A549 (cell line): ENCODE measurements at regions not wholly inside any gene's neighbourhood (a gene's known extent, or its start where the extent isn't known, plus 50 kb on each side); places are given as distances from the start of the nearest gene placed in this dataset.

Experiments
- ATAC-seq, 2 experiments: fragments of 200-7000 bp in 1 of 2; fragments of >200 bp in 1 of 2; cut with Nextera tagmentation in 1 of 2; cut with Tn5 transposase in 1 of 2; 3 replicates each; pipeline versions ENCODE4 v1.8.0 to v1.9.1; 2018 to 2020; ENCODE audit warnings: mild to moderate bottlenecking in 1 of 2, moderate library complexity in 1 of 2
- CTCF ChIA-PET: fragments of 300-600 bp; sonication (Branson Sonifier 250); formaldehyde crosslinking; extraction: SDS; loops from one replicate; lab custom pipeline; 2021; ENCODE audit warnings: antibody characterized with exemption, inconsistent platforms; lab: Yijun Ruan, JAX
- POLR2A ChIA-PET: fragments of 350-600 bp; formaldehyde crosslinking; extraction: SDS; loops from one replicate; lab custom pipeline; 2021; ENCODE audit warnings: antibody characterized with exemption, inconsistent platforms; lab: Yijun Ruan, JAX
- DNase-seq, 2 experiments: peaks; one replicate each; pipeline versions ENCODE4 v3.0.0 to v3.0.0-alpha.2; 2011 to 2016; ENCODE audit warnings: low read depth in 1 of 2, low spot score in 1 of 2
- FAIRE-seq: peaks from 2 replicates; lab custom pipeline; 2011; peaks lifted over from hg19 to GRCh38; lab: Jason Lieb, UNC
- H3K27ac ChIP-seq, 2 experiments: fragments of >200 bp; sonication (Bioruptor Twin); formaldehyde crosslinking; 3 replicates each; pipeline ENCODE4 v1.5.1; 2016 to 2017
- H3K4me1 ChIP-seq: fragments of >200 bp; sonication (Bioruptor Twin); formaldehyde crosslinking; 3 replicates; pipeline ENCODE4 v1.6.1; 2016
- H3K4me2 ChIP-seq: fragments of >200 bp; sonication (Bioruptor Twin); formaldehyde crosslinking; 3 replicates; pipeline ENCODE4 v1.6.1; 2016
- H3K4me3 ChIP-seq: fragments of >200 bp; sonication (Bioruptor Twin); formaldehyde crosslinking; 3 replicates; pipeline ENCODE4 v1.5.1; 2016
- H3K9me3 ChIP-seq: fragments of >200 bp; sonication (Bioruptor Twin); formaldehyde crosslinking; 3 replicates; pipeline ENCODE4 v1.6.1; 2016
- BCL3 ChIP-seq: fragments of >200 bp; sonication (Bioruptor Twin); formaldehyde crosslinking; IDR thresholded peaks from 3 replicates; pipeline ENCODE4 v1.6.1; 2016
- BHLHE40 ChIP-seq: IDR thresholded peaks from 2 replicates; pipeline ENCODE4 v1.6.1; 2012; ENCODE audit warnings: low read depth, low read length, inconsistent platforms
- CEBPB ChIP-seq, 2 experiments: fragments of >200 bp in 1 of 2; sonication (Bioruptor Twin) in 1 of 2; formaldehyde crosslinking in 1 of 2; IDR thresholded peaks; 2 replicates each; pipeline ENCODE4 v1.6.1; 2012 to 2016
- CHD2 ChIP-seq: fragments of 150-350 bp; IDR thresholded peaks from 2 replicates; pipeline ENCODE4 v1.6.1; 2014; ENCODE audit warnings: low read length; ENCODE audit not compliant: partially characterized antibody
- E2F6 ChIP-seq: IDR thresholded peaks from 2 replicates; pipeline ENCODE4 v1.6.1; 2012; ENCODE audit warnings: low read depth, borderline replicate concordance
- EHF ChIP-seq: fragments of 250-450 bp; sonication (Bioruptor Pico); IDR thresholded peaks from 2 replicates; pipeline ENCODE4 v1.5.0; 2020; ENCODE audit warnings: mild to moderate bottlenecking
- EHMT2 ChIP-seq: fragments of 200-600 bp; sonication (generic); IDR thresholded peaks from 2 replicates; pipeline ENCODE4 v1.6.1; 2016; ENCODE audit warnings: antibody characterized with exemption, low read depth, mild to moderate bottlenecking, moderate library complexity
- ELK1 ChIP-seq: fragments of 150-350 bp; IDR thresholded peaks from 2 replicates; pipeline ENCODE4 v1.6.1; 2014; ENCODE audit warnings: low read depth, mild to moderate bottlenecking, low read length
- FOXS1 ChIP-seq: fragments of 250-450 bp; sonication (Bioruptor Pico); IDR thresholded peaks from 2 replicates; pipeline ENCODE4 v1.5.0; 2020; ENCODE audit warnings: mild to moderate bottlenecking, moderate library complexity
- GATA3 ChIP-seq: IDR thresholded peaks from 2 replicates; pipeline ENCODE4 v1.6.1; 2012; ENCODE audit warnings: borderline replicate concordance
- HDAC2 ChIP-seq: fragments of 200-600 bp; sonication (generic); IDR thresholded peaks from 2 replicates; pipeline ENCODE4 v1.6.1; 2016
- HES2 ChIP-seq: fragments of >200 bp; sonication (Bioruptor Twin); formaldehyde crosslinking; IDR thresholded peaks from 2 replicates; pipeline ENCODE4 v1.6.1; 2016
- HEYL ChIP-seq: fragments of 250-450 bp; sonication (Bioruptor Pico); IDR thresholded peaks from 2 replicates; pipeline ENCODE4 v1.8.0; 2021; ENCODE audit warnings: mild to moderate bottlenecking, moderate library complexity
- HOXA7 ChIP-seq: fragments of 250-450 bp; sonication (Bioruptor Pico); IDR thresholded peaks from 2 replicates; pipeline ENCODE4 v1.5.0; 2020; ENCODE audit warnings: mild to moderate bottlenecking, moderate library complexity
- HOXB13 ChIP-seq: fragments of 250-450 bp; sonication (Bioruptor Pico); IDR thresholded peaks from 2 replicates; pipeline ENCODE4 v1.5.0; 2020; ENCODE audit warnings: low read depth, mild to moderate bottlenecking, moderate library complexity
- HOXB5 ChIP-seq: fragments of 250-450 bp; sonication (Bioruptor Pico); IDR thresholded peaks from 2 replicates; pipeline ENCODE4 v1.5.0; 2020; ENCODE audit warnings: mild to moderate bottlenecking, moderate library complexity
- JUN ChIP-seq, 2 experiments: fragments of >200 bp; sonication (Bioruptor Twin); formaldehyde crosslinking; IDR thresholded peaks; 2 replicates in 1 of 2; 3 replicates in 1 of 2; pipeline ENCODE4 v1.6.1; 2016 to 2017
- KDM1A ChIP-seq: fragments of 200-600 bp; sonication (generic); IDR thresholded peaks from 2 replicates; pipeline ENCODE4 v1.6.1; 2016; ENCODE audit warnings: low read depth, mild to moderate bottlenecking
- KDM5A ChIP-seq: fragments of 200-600 bp; sonication (generic); IDR thresholded peaks from 2 replicates; pipeline ENCODE4 v1.6.1; 2016; ENCODE audit warnings: antibody characterized with exemption, mild to moderate bottlenecking
- MAFK ChIP-seq: fragments of 450-650 bp; IDR thresholded peaks from 2 replicates; pipeline ENCODE4 v1.6.1; 2014; ENCODE audit not compliant: partially characterized antibody
- MAX ChIP-seq: IDR thresholded peaks from 2 replicates; pipeline ENCODE4 v1.6.1; 2012
- MYC ChIP-seq: IDR thresholded peaks from 2 replicates; pipeline ENCODE4 v1.6.1; 2012; ENCODE audit warnings: mild to moderate bottlenecking, inconsistent platforms, low read length, improper control_type of control experiment, borderline replicate concordance
- NFE2L2 ChIP-seq: fragments of 150-350 bp; conservative IDR thresholded peaks from 2 replicates; pipeline ENCODE4 v1.6.1; 2014; ENCODE audit warnings: low read length
- NR3C1 ChIP-seq: fragments of >200 bp; sonication (Bioruptor Twin); formaldehyde crosslinking; IDR thresholded peaks from 3 replicates; pipeline ENCODE4 v1.6.1; 2017
- PHF8 ChIP-seq: fragments of 200-600 bp; sonication (generic); IDR thresholded peaks from 2 replicates; pipeline ENCODE4 v1.6.1; 2016; ENCODE audit warnings: low read depth, mild to moderate bottlenecking, antibody characterized with exemption, moderate library complexity, borderline replicate concordance
- POLR2A ChIP-seq: IDR thresholded peaks from 2 replicates; pipeline ENCODE4 v1.6.1; 2012; ENCODE audit warnings: mild to moderate bottlenecking, low read length
- POLR2AphosphoS2 ChIP-seq: conservative IDR thresholded peaks from 2 replicates; pipeline ENCODE4 v1.6.1; 2012; ENCODE audit warnings: low read length, improper control_type of control experiment, inconsistent platforms
- RCOR1 ChIP-seq: fragments of 150-350 bp; IDR thresholded peaks from 2 replicates; pipeline ENCODE4 v1.6.1; 2014; ENCODE audit warnings: antibody characterized with exemption, low read length, low read depth
- RFX5 ChIP-seq: fragments of 450-650 bp; IDR thresholded peaks from 2 replicates; pipeline ENCODE4 v1.7.1; 2014; ENCODE audit warnings: antibody characterized with exemption, mild to moderate bottlenecking, moderate library complexity
- RNF2 ChIP-seq: fragments of 200-600 bp; sonication (generic); IDR thresholded peaks from 2 replicates; pipeline ENCODE4 v1.6.1; 2016; ENCODE audit warnings: low read depth, mild to moderate bottlenecking, antibody characterized with exemption, moderate library complexity, borderline replicate concordance
- SREBF2 ChIP-seq: fragments of 450-650 bp; IDR thresholded peaks from 2 replicates; pipeline ENCODE4 v1.6.1; 2014; ENCODE audit warnings: mild to moderate bottlenecking, moderate library complexity
- ZFP36 ChIP-seq: fragments of 450-650 bp; IDR thresholded peaks from 2 replicates; pipeline ENCODE4 v1.6.1; 2014; ENCODE audit warnings: borderline replicate concordance; ENCODE audit not compliant: partially characterized antibody
- ZNF302 ChIP-seq: fragments of 250-450 bp; sonication (Bioruptor Pico); IDR thresholded peaks from 2 replicates; pipeline ENCODE4 v1.9.0; 2021; ENCODE audit warnings: inconsistent platforms, mild to moderate bottlenecking, moderate library complexity
- WGBS: methylation state at CpG from one replicate; pipeline ENCODE4 v1.1.6; 2017; ENCODE audit errors: missing lambda C conversion rate; 5-methylcytosine and 5-hydroxymethylcytosine counted together

GRCh38 chr2:207258263-207258991 lies 92.7 kb upstream of the KLF7 start (continued):
- TF ChIP-seq MAFK, result peak; percentile 68
- no peak for TF ChIP-seq EHF (CRISPR knock-in tag)
- no peak for TF ChIP-seq FOXS1
- TF ChIP-seq MAX, result peak; percentile 82
- TF ChIP-seq RFX5, result no peak
- no peak for TF ChIP-seq NFE2L2
- TF ChIP-seq EHMT2, result no peak
- no peak for TF ChIP-seq CHD2
- no peak for TF ChIP-seq ZNF302
- TF ChIP-seq HOXB5 (CRISPR knock-in tag), result peak; percentile 78; the same call in 1 of the 2 replicates
- no peak for TF ChIP-seq HOXA7
- no peak for TF ChIP-seq HES2
- no peak for TF ChIP-seq POLR2A
- peak in 1 of 2 experiments; percentile 58; a peak in 2 of 4 replicates for TF ChIP-seq CEBPB (IDR thresholded peaks at IDR 0.05)
- no peak for TF ChIP-seq KDM5A
- TF ChIP-seq RNF2, result no peak
- TF ChIP-seq ELK1, result no peak
- TF ChIP-seq ZFP36, result peak; percentile 31
- peak; percentile 71 to 81; a peak in 4 of 5 replicates for TF ChIP-seq JUN (IDR thresholded peaks at IDR 0.05)
- TF ChIP-seq BCL3, result peak; percentile 63; the same call in 1 of the 3 replicates
- TF ChIP-seq BHLHE40, result no peak
- TF ChIP-seq SREBF2, result no peak
- no peak for TF ChIP-seq HEYL
- TF ChIP-seq HOXB13, result no peak
- 0 out of 2 replicates have a peak, but pooled peaks have one; percentile 46 for TF ChIP-seq E2F6
- TF ChIP-seq PHF8, result no peak

- FAIRE-seq, result no peak
These were observed 94.3 kb upstream of the KLF7 start for GRCh38 chr2:207260021-207260420.

More at GRCh38 chr2:207260021-207260420, 94.3 kb upstream of the KLF7 start:
- Histone ChIP-seq H3K4me3 (no peak overlapping the region), H3K4me2 (peak overlapping the region; percentile 64; the same call in 2 of the 3 replicates), H3K9me3 (no peaks in the 10 kb centered on the region), H3K4me1 (peaks cover 60% of the 10 kb centered on the region), H3K27ac (peak overlapping the region; percentile 89 to 96)
- WGBS, result 90% methylated on average over 2 of the region's 2 CpGs
- no peak for ATAC-seq
- TF ChIP-seq JUN (IDR thresholded peaks at IDR 0.05), result no peak
- TF ChIP-seq ZNF302, result no peak
- no peak for TF ChIP-seq ELK1
- TF ChIP-seq GATA3, result no peak
- no peak for TF ChIP-seq HES2
- no peak for TF ChIP-seq ZFP36
- no peak for TF ChIP-seq NR3C1
- TF ChIP-seq RCOR1, result no peak
- no peak for TF ChIP-seq MYC
- TF ChIP-seq HOXB13, result no peak
- no peak for TF ChIP-seq KDM1A
- no peak for TF ChIP-seq E2F6
- no peak for TF ChIP-seq POLR2A
- TF ChIP-seq POLR2AphosphoS2, result no peak
- no peak for TF ChIP-seq EHMT2
- TF ChIP-seq HDAC2, result no peak
- no peak for DNase-seq
- POLR2A ChIA-PET, result interaction anchor here (5.0 kb wide), 1 partner anchor 94 kb away, joined by 111 read pairs; the partner anchor contains the start of gene KLF7
- CTCF ChIA-PET, result no interaction called here
